ENCODE measurements at regions not wholly inside any gene's neighbourhood (a gene's known extent, or its start where the extent isn't known, plus 50 kb on each side); places are given as distances from the start of the nearest gene placed in this dataset.

GRCh38 chr5:1706021-1706420 lies 93.6 kb downstream of the MRPL36 start:
- DNase-seq (ENCODE audit: low spot score): no peak

- no peak for DNase-seq (ENCODE audit: low spot score)
Measured at GRCh38 chr5:1704676-1705075, 95.0 kb downstream of the MRPL36 start.

GRCh38 chr5:1704266-1704665 lies 95.4 kb downstream of the MRPL36 start:
- no peak for DNase-seq (ENCODE audit: low spot score)

GRCh38 chr5:1703352-1704050 lies 96.1 kb downstream of the MRPL36 start:
- no peak for DNase-seq (ENCODE audit: low spot score)

GRCh38 chr5:1702318-1702717 lies 97.3 kb downstream of the MRPL36 start:
- no peak for DNase-seq (ENCODE audit: low spot score)

- no peak for DNase-seq (ENCODE audit: low spot score)
Measured at GRCh38 chr5:1701884-1702283, 97.8 kb downstream of the MRPL36 start.

- DNase-seq (ENCODE audit: low spot score): no peak
Measured at GRCh38 chr5:1701216-1701864, 98.3 kb downstream of the MRPL36 start.

GRCh38 chr5:1699394-1699793 lies 100.2 kb downstream of the MRPL36 start:
- DNase-seq (ENCODE audit: low spot score): no peak

GRCh38 chr5:1698589-1699316 lies 100.9 kb downstream of the MRPL36 start:
- DNase-seq (ENCODE audit: low spot score): no peak

GRCh38 chr5:1692381-1692780 lies 107.3 kb downstream of the MRPL36 start:
- no peak for DNase-seq (ENCODE audit: low spot score)

GRCh38 chr5:1687301-1687970 lies 112.2 kb downstream of the MRPL36 start:
- DNase-seq (ENCODE audit: low spot score): no peak

- no peak for DNase-seq (ENCODE audit: low spot score)
Measured at GRCh38 chr5:1686016-1686802, 113.4 kb downstream of the MRPL36 start.

- no peak for DNase-seq (ENCODE audit: low spot score)
Measured at GRCh38 chr5:1685066-1685465, 114.6 kb downstream of the MRPL36 start.

GRCh38 chr5:1681955-1682354 lies 117.7 kb downstream of the MRPL36 start:
- DNase-seq (ENCODE audit: low spot score): no peak

- no peak for DNase-seq (ENCODE audit: low spot score)
Measured at GRCh38 chr5:1673042-1673677, 126.5 kb downstream of the MRPL36 start.

- no peak for DNase-seq (ENCODE audit: low spot score)
Measured at GRCh38 chr5:1672396-1672795, 127.2 kb downstream of the MRPL36 start.

- no peak for DNase-seq (ENCODE audit: low spot score)
Measured at GRCh38 chr5:1671351-1671750, 128.3 kb downstream of the MRPL36 start.

GRCh38 chr5:1670351-1670750 lies 129.3 kb downstream of the MRPL36 start:
- no peak for DNase-seq (ENCODE audit: low spot score)

GRCh38 chr5:1669276-1670155 lies 130.1 kb downstream of the MRPL36 start:
- DNase-seq (ENCODE audit: low spot score): no peak

- DNase-seq (ENCODE audit: low spot score): no peak
Measured at GRCh38 chr5:1668141-1668721, 131.4 kb downstream of the MRPL36 start.

Measured in CD4-positive, alpha-beta T cell treated with Interleukin-15 for 4 hours (primary cell).